SH-SY5Y (cell line): ENCODE measurements at regions not wholly inside any gene's neighbourhood (a gene's known extent, or its start where the extent isn't known, plus 50 kb on each side); places are given as distances from the start of the nearest gene placed in this dataset.

Experiments
- GATA2 ChIP-seq: IDR thresholded peaks from 2 replicates; pipeline ENCODE4 v1.6.1; 2011; ENCODE audit warnings: mild to moderate bottlenecking, low read depth, low read length
- GATA3 ChIP-seq: IDR thresholded peaks from 2 replicates; pipeline ENCODE4 v1.6.1; 2011; ENCODE audit warnings: low read depth, mild to moderate bottlenecking, low read length, moderate library complexity

GRCh38 chr1:88079036-88079435 lies 605.0 kb upstream of the PKN2 start:
- TF ChIP-seq GATA3: no peak
- no peak for TF ChIP-seq GATA2
